Hepatocyte (in vitro differentiated cells): ENCODE measurements at regions not wholly inside any gene's neighbourhood (a gene's known extent, or its start where the extent isn't known, plus 50 kb on each side); places are given as distances from the start of the nearest gene placed in this dataset.

ENCODE experiments used
- EZH2 ChIP-seq: fragments of 200-600 bp; sonication (generic); IDR thresholded peaks from 2 replicates; pipeline ENCODE4 v1.6.1; 2016; ENCODE audit warnings: antibody characterized with exemption, mild to moderate bottlenecking, borderline replicate concordance
- EZH2phosphoT487 ChIP-seq: fragments of 200-600 bp; sonication (generic); IDR thresholded peaks from one replicate; pipeline ENCODE4 v1.6.1; 2018; ENCODE audit warnings: antibody characterized with exemption, mild to moderate bottlenecking, low read depth, moderate library complexity; ENCODE audit not compliant: unreplicated experiment, severe bottlenecking
- TF ChIP-seq, protein P1 (sequence below): fragments of 200-600 bp; sonication (generic); IDR thresholded peaks from 2 replicates; pipeline ENCODE4 v1.5.1; 2016; ENCODE audit warnings: antibody characterized with exemption, mild to moderate bottlenecking; ENCODE audit not compliant: poor library complexity

DNA sequence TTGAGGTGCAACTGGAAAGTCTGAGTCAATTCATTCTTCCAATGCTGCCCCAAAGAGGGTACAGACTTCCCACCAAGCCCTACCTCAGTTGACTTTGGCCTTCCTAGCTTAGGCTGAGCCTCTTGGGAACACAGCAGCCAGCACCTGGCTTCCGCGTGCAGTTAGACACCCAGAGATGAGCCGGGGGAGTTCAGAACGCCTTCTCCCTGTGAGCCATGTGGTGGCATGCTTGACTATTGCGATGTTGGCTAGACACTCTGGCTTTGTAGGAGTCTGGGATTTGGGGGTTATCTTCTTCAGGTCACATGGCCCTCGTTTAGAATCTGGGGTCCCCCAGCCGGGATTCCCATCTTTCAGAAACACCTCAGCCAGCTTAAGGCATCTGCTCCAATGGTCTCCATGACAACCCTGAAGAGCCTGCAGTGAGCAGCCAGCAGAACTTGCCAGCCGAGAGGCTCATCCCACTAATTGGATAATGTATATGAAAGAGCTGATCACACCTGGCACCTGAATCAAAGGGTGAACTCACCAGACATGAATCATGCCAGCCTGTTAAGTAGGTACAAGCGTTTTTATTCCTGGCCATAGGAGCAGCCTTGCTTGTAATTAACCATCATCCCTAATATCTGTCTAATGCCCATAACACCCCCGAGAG is 167.5 kb downstream of the SYK start:
- TF ChIP-seq, protein P1, sequence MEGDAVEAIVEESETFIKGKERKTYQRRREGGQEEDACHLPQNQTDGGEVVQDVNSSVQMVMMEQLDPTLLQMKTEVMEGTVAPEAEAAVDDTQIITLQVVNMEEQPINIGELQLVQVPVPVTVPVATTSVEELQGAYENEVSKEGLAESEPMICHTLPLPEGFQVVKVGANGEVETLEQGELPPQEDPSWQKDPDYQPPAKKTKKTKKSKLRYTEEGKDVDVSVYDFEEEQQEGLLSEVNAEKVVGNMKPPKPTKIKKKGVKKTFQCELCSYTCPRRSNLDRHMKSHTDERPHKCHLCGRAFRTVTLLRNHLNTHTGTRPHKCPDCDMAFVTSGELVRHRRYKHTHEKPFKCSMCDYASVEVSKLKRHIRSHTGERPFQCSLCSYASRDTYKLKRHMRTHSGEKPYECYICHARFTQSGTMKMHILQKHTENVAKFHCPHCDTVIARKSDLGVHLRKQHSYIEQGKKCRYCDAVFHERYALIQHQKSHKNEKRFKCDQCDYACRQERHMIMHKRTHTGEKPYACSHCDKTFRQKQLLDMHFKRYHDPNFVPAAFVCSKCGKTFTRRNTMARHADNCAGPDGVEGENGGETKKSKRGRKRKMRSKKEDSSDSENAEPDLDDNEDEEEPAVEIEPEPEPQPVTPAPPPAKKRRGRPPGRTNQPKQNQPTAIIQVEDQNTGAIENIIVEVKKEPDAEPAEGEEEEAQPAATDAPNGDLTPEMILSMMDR: no peak
- TF ChIP-seq EZH2phosphoT487 (no peak), EZH2 (no peak)
